NCI-H2107 treated with DMSO at 0.1 percent for 48 hours (cell line): ENCODE measurements at regions not wholly inside any gene's neighbourhood (a gene's known extent, or its start where the extent isn't known, plus 50 kb on each side); places are given as distances from the start of the nearest gene placed in this dataset.

Experiments used
- DNase-seq: peaks from one replicate; lab custom pipeline; 2025; ENCODE audit not compliant: unreplicated experiment; lab: John Stamatoyannopoulos, UW

GRCh38 chr15:96514607-96515285 is 184.2 kb downstream of the NR2F2 start:
- no peak for DNase-seq

GRCh38 chr15:96515371-96515770 is 184.9 kb downstream of the NR2F2 start:
- no peak for DNase-seq

- DNase-seq, result no peak
Observed at GRCh38 chr15:96521386-96521785, 190.9 kb downstream of the NR2F2 start.

DNA sequence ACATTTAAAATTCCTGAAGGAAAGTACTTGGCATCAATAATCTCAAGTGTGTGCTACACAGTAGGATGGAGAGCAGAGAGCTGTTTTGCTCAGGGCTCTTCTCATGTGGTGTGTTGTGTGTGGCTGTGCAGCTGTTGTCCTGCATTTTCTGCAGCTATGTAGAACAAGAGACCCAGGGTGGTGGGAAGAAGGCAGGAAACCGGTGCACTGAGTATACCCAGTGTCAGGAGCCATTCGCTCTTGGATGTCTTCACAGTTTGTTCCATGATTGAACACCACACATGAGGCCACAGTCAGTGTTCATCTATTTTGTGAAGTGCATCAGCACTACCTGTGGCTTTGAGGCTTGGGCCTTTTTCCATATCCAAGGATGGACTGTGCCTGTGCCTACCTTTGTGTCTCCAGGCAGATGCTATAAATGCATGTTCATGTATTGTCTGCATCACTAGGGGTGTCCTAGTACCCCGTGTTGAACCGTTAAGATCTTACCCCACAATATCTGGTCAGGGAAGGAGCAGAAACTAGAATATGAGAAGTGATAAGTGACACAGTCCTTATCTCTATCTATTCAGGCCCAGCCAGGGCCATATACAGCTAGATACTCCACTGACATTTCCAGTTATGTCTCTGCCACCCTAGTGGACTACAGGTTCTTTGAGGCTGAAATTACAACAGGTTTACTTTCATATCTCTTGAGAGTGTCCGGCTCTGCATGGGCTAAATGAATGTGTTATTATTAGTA is 194.3 kb downstream of the NR2F2 start:
- no peak for DNase-seq

DNA sequence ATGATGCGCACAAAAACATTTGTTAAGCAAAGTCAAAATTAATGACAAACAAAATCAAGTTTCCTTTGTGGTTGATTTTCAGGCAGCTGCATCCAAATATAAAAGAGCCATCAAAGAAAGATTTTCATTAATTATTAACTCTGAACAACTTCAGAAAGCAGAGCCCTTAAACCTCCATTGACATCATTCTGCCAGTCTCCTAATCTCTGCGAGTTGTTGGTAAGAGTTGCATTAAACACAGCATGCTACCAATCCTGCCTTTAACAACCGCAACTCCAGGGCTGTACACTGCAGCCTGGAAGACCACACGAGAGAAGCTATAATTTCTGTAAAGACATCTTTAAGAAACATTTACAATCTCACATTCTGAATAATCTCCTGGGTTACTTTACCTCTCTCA is 204.6 kb downstream of the NR2F2 start:
- no peak for DNase-seq

DNA sequence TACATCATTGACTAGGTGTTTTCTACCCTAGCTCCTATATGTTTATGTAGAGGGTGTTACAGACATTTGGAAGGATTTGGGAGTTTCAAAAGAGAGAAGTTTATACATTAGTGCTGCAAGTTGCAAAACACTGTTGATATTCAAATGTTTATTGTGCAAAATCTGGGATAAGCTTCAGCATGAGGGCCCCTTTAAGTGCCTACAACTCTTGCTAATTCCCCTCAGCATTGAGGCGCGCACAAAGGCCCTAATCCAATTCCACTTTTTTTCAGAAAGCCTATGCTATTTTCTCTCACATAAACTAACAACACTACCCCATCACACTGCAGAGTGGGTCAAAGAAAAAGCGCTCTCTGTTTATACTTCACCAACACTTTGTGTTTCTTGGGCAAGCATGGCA is 208.0 kb downstream of the NR2F2 start:
- DNase-seq, result no peak

DNA sequence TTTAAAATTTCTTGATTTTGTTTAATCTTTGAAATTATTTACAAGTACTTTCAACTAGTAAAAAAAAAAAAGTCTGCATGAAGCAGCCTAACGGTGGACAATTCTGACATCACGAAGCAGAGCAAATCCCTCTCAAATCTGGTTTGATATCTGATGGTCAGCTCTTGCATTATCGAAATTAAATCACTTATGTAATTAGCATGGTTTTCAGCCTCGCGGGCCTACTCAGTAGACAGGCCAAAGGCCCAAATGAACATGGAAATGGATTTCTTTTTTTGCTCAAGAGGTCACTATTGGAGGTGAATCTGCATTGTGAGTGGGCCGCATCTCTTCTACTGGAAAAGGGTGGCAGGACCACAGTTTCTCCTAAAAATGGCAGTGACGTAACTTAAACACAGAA is 209.8 kb downstream of the NR2F2 start:
- no peak for DNase-seq

DNA sequence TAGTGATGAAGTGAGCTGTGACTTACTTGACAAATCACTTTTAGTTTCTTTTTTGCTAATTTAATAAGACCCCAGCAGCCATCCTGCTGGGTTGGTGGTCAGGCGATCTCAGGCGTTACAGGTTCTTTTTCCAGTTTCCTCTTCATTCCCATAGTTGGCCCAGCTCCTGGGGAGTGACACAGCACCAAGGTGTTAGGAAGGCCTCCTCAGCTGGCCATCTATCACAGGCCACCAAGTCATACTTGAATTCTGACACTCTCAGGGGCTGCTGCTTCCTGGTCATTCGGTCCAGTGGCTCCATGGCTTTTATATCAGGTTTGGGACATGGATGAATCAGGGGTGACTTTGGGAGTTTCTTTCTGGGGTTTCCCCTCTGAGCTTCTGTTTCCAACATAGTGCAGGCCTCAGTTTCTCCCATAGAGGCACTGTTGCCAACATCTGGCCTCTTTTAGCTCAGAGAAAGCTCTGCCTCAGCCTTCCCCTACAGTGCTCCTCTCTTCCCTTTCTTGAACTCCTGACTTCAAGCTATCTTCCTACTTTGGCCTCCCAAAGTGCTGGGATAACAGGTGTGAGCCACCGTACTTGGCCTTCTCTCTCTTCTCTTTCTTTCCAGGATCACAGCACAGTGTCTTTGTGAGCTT is 211.8 kb downstream of the NR2F2 start:
- DNase-seq, result no peak

- DNase-seq, result no peak
Observed at GRCh38 chr15:96544162-96544756, 213.8 kb downstream of the NR2F2 start.

DNA sequence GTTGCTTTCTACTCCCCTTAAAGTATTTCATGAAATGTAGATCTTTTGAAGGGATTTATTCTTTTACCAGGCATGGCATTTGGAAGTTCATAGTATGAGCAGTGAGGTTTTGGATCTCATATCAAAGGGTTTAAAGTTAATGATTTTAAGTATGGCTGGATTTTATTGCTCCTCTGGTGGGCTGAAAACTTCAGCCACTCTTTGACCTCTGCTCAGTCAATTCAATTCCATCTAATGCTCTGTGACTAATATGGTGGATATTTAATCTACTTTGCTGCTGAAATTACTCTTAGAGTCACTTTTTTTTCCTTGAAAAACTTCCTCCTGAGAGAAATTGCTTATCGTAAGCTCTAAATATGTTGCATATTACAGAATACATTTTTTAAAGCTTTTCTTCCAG is 218.6 kb downstream of the NR2F2 start:
- no peak for DNase-seq

DNA sequence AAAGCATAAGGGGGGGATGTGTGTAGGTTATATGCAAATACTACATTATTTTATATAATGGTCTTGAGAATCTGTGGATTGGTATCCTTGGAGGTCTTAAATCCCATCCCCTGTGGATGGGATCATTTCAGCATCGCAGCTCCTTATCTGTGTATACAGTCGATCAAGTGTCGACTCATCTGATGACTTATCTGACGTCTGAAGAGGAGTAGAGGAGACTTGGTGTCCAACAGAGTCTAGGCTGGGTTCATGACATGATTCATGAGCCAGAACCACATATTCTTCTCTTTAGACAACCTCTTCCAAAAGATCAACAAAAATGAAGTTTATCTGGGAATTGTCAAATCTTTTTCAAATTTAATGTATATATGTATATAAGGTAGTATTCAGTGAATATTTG is 220.7 kb downstream of the NR2F2 start:
- no peak for DNase-seq

DNA sequence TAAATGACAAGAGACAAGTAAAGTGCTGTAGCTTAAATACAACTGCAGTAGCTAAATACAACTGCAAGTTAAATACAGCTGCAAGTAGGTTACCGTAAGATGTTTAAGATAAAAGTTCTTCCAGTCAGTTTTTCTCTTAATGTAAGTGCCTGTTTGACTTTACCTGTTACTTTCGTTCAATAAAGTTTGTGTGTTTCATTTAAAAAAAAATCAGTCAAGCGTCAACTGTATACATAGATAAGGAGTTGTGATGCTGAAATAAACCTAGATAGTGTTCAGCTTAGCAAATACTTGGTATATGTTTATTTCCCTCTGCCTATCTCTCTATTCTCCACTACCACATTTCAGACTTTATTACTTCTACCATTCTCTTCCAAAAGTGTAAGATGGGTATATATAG is 221.2 kb downstream of the NR2F2 start:
- no peak for DNase-seq

DNA sequence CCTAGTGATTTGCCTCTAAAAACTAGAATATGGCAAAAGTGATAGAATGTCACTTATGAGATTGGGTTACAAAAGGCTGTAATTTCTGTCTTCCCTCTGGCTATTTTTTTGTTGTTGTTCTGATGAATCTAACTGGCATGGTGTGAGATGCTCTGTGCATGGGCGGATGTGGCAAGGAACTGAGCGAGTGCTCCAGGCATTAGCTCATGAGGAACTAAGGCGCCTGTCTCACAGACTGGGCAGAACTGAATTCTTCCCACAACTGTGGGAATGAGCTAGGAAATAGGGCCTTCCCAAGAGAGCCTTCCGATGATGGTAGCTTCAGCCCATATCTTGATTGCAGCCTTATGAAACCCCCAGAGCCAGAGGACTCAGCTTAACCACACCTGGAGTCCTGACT is 222.5 kb downstream of the NR2F2 start:
- no peak for DNase-seq

DNA sequence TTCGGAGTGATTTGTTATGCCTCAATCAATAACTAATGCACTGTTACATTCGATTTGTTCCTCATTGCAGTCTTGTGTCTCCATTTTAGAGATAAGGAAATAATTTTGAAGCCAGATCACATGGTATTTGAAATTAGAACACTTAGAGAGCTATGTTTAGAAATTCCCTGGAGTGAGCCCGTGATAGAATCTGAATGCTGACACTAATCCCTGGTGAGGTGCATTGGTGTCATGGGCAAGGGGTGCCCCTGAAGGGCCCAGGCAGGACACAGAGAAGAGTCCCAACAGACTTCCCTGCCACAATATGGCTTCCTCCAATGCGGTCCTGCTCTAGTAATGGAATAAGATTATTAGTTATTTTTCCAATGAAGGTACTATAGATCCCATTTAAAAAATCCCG is 223.0 kb downstream of the NR2F2 start:
- DNase-seq, result no peak

DNA sequence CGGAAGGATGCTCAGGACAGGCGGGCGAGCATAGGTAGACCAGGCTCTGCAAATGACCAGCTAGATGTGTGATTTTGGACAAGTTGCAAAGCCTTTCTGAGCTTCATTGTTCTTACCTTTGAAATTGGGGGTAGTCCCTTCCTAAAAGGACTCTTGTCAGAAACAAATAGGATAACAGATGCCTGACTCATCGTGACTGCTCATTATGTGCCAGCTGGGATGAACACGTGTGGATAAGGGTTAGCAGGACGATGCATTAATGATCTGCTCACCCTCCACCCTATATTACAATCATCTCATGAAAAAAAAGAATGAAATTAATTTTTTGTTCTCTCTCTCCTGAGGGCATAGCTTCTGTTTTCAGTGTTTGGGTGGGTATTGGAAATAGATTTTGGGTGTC is 223.4 kb downstream of the NR2F2 start:
- no peak for DNase-seq

- DNase-seq, result no peak
Observed at GRCh38 chr15:96554541-96554940, 224.0 kb downstream of the NR2F2 start.

DNA sequence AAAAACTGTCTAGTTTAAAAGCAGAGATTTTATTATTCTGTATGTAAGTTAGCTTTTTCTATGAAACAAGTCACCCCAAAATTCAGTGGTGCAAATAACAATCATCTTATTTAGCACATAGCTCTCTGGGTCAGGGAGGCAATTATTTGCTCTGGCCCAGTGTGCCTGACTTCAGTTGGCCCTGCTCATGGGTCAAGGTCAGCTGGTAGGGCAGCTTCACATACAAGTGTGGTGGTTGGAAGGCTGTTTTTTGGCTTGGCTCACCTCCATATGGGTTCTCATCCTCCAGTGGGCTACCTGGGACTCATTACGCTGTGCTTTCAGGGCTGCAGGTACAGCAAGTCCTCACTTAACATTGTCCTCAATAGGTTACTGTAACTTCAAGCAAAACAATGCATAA is 228.6 kb downstream of the NR2F2 start:
- no peak for DNase-seq

- no peak for DNase-seq
Observed at GRCh38 chr15:96559631-96560030, 229.1 kb downstream of the NR2F2 start.

GRCh38 chr15:96560246-96560895 is 229.9 kb downstream of the NR2F2 start:
- peak; percentile 12 for DNase-seq

GRCh38 chr15:96561593-96561992 is 231.1 kb downstream of the NR2F2 start:
- no peak for DNase-seq

DNA sequence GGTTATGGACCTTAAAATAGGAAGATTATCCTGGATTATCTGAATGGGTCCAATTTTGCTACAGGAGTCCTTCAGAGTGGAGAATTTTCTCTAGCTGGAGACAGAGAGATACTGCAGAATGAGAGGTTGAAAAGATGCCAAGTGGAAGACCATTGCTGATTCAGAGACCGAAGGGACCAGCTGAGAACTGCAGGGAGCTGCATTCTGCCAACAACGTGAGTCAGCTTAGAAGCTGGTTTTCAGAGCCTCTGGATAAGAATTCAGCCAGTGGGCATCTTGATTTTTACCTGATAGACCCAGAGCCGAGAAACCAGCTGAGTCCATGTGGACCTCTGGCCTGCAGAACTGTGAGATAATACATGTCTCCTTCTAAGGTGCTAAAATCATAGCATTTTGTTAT is 234.0 kb downstream of the NR2F2 start:
- no peak for DNase-seq
